HepG2 (cell line): ENCODE measurements at regions not wholly inside any gene's neighbourhood (a gene's known extent, or its start where the extent isn't known, plus 50 kb on each side); places are given as distances from the start of the nearest gene placed in this dataset.

Experiments used
- ARNT2 ChIP-seq: sonication (generic); formaldehyde crosslinking; IDR thresholded peaks from 2 replicates; pipeline ENCODE4 v1.8.0; 2022; ENCODE audit warnings: mild to moderate bottlenecking, low read depth, missing genetic modification reagents, moderate library complexity
- HNRNPL ChIP-seq: fragments of 200-400 bp; formaldehyde crosslinking; IDR thresholded peaks from 2 replicates; pipeline ENCODE4 v1.6.1; 2017; ENCODE audit warnings: mild to moderate bottlenecking, low read depth, low read length
- NFKB2 ChIP-seq: sonication (generic); formaldehyde crosslinking; IDR thresholded peaks from 2 replicates; pipeline ENCODE4 v1.4.0; 2020; ENCODE audit warnings: missing genetic modification reagents, borderline replicate concordance
- RBFOX2 ChIP-seq: fragments of 200-400 bp; formaldehyde crosslinking; IDR thresholded peaks from 2 replicates; pipeline ENCODE4 v1.6.1; 2017; ENCODE audit warnings: low read depth, mild to moderate bottlenecking, low read length
- SALL2 ChIP-seq: sonication (generic); formaldehyde crosslinking; IDR thresholded peaks from 2 replicates; pipeline ENCODE4 v1.8.1; 2023; ENCODE audit warnings: mild to moderate bottlenecking, missing genetic modification reagents, inconsistent platforms
- ZFYVE20 ChIP-seq: sonication (generic); formaldehyde crosslinking; IDR thresholded peaks from 2 replicates; pipeline ENCODE4 v1.8.0; 2023; ENCODE audit warnings: low read depth, mild to moderate bottlenecking, moderate library complexity, missing genetic modification reagents, borderline replicate concordance
- ZNF20 ChIP-seq: sonication (generic); formaldehyde crosslinking; IDR thresholded peaks from 2 replicates; pipeline ENCODE4 v1.4.0; 2020; ENCODE audit warnings: mild to moderate bottlenecking, moderate library complexity, missing genetic modification reagents
- TF ChIP-seq, protein P1 (sequence below): sonication (generic); formaldehyde crosslinking; IDR thresholded peaks from 2 replicates; pipeline ENCODE4 v1.4.0; 2020; ENCODE audit warnings: mild to moderate bottlenecking, missing genetic modification reagents
- TF ChIP-seq, protein P2 (sequence below): sonication (generic); formaldehyde crosslinking; conservative IDR thresholded peaks from 2 replicates; pipeline ENCODE4 v1.5.0; 2020; ENCODE audit warnings: missing genetic modification reagents

DNA sequence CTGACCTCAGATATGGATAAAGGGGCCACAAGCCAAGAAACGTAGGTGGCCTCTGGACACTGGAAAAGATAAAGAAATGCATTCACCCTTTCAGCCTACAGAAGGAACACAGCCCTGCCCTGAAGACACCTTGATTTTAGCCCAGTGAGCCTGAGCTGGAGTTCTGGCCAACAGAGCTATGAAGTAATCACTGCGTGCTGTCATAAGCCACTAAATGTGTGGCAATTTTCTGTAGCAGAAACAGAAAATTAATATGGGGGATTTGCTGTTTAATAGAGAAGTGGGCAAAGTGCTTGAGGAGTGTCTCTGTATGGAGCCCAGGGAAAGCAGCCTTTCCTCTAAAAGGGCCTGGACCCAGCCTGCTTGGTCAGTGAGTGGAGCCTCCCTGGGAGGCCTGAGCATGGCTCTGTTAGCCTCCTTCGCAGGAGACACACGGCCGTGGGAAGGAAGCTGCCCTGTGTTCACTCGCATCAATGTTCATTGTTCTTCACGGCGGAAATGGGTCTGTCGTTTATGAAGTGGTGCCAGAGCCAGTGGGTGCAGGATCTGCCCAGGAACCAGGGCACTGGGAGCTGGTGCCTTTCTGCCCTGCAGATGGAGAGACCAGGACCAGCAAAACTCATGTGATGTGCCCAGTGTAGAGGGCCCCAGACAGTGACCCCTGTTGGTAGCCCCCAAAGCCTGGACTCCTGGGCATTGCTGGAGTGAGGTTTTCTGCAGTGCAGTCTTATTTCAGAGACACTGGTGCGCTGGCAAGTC, 268.9 kb downstream of the NDUFA10 start (continued):
- TF ChIP-seq, protein P1, sequence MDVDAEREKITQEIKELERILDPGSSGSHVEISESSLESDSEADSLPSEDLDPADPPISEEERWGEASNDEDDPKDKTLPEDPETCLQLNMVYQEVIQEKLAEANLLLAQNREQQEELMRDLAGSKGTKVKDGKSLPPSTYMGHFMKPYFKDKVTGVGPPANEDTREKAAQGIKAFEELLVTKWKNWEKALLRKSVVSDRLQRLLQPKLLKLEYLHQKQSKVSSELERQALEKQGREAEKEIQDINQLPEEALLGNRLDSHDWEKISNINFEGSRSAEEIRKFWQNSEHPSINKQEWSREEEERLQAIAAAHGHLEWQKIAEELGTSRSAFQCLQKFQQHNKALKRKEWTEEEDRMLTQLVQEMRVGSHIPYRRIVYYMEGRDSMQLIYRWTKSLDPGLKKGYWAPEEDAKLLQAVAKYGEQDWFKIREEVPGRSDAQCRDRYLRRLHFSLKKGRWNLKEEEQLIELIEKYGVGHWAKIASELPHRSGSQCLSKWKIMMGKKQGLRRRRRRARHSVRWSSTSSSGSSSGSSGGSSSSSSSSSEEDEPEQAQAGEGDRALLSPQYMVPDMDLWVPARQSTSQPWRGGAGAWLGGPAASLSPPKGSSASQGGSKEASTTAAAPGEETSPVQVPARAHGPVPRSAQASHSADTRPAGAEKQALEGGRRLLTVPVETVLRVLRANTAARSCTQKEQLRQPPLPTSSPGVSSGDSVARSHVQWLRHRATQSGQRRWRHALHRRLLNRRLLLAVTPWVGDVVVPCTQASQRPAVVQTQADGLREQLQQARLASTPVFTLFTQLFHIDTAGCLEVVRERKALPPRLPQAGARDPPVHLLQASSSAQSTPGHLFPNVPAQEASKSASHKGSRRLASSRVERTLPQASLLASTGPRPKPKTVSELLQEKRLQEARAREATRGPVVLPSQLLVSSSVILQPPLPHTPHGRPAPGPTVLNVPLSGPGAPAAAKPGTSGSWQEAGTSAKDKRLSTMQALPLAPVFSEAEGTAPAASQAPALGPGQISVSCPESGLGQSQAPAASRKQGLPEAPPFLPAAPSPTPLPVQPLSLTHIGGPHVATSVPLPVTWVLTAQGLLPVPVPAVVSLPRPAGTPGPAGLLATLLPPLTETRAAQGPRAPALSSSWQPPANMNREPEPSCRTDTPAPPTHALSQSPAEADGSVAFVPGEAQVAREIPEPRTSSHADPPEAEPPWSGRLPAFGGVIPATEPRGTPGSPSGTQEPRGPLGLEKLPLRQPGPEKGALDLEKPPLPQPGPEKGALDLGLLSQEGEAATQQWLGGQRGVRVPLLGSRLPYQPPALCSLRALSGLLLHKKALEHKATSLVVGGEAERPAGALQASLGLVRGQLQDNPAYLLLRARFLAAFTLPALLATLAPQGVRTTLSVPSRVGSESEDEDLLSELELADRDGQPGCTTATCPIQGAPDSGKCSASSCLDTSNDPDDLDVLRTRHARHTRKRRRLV, result no peak
- TF ChIP-seq HNRNPL, result no peak
- no peak for TF ChIP-seq RBFOX2
- no peak for TF ChIP-seq NFKB2 (CRISPR knock-in tag)
- no peak for TF ChIP-seq ZNF20
- no peak for TF ChIP-seq ZFYVE20 (CRISPR knock-in tag)
- TF ChIP-seq ARNT2 (CRISPR knock-in tag), result no peak
- TF ChIP-seq SALL2, result no peak
- TF ChIP-seq, protein P2, sequence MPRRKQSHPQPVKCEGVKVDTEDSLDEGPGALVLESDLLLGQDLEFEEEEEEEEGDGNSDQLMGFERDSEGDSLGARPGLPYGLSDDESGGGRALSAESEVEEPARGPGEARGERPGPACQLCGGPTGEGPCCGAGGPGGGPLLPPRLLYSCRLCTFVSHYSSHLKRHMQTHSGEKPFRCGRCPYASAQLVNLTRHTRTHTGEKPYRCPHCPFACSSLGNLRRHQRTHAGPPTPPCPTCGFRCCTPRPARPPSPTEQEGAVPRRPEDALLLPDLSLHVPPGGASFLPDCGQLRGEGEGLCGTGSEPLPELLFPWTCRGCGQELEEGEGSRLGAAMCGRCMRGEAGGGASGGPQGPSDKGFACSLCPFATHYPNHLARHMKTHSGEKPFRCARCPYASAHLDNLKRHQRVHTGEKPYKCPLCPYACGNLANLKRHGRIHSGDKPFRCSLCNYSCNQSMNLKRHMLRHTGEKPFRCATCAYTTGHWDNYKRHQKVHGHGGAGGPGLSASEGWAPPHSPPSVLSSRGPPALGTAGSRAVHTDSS (CRISPR knock-in tag), result no peak
- TF ChIP-seq, all 625 proteins: peak for 0
